ENCODE measurements at regions not wholly inside any gene's neighbourhood (a gene's known extent, or its start where the extent isn't known, plus 50 kb on each side); places are given as distances from the start of the nearest gene placed in this dataset.

DNA sequence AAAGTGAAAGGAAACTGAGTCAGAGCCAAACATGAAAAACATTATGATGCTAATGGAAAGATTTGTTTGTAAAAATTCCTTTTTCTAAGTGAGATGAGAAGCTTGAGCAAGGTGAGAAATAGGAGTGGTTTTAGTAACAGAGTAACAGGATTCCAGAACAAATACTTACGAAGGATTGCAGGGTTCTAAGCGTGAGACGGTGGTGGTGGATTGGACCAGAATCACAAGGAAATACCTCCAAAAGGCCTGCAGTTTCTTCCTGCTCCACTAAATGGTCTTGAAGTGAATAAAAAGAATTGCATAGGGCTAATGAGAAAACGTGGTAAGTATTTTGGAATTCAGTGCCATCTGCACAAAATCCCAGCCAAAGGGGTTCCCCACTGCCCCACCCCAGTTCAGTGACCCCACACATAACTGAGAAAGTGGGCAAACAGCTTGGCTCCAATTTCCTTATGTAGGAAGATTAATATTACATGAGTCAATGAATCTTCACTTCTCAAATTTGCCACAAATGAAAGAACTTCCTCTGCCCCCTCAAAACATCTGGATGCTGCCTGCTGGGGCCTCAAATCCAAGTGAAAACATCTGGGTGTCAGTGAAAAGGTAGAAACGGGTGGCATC, 283.8 kb upstream of the NR2F2 start:
- TF ChIP-seq, protein P1, sequence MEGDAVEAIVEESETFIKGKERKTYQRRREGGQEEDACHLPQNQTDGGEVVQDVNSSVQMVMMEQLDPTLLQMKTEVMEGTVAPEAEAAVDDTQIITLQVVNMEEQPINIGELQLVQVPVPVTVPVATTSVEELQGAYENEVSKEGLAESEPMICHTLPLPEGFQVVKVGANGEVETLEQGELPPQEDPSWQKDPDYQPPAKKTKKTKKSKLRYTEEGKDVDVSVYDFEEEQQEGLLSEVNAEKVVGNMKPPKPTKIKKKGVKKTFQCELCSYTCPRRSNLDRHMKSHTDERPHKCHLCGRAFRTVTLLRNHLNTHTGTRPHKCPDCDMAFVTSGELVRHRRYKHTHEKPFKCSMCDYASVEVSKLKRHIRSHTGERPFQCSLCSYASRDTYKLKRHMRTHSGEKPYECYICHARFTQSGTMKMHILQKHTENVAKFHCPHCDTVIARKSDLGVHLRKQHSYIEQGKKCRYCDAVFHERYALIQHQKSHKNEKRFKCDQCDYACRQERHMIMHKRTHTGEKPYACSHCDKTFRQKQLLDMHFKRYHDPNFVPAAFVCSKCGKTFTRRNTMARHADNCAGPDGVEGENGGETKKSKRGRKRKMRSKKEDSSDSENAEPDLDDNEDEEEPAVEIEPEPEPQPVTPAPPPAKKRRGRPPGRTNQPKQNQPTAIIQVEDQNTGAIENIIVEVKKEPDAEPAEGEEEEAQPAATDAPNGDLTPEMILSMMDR (IDR thresholded peaks at IDR 0.05; ENCODE audit: low read length) = no peak
- no peak for TF ChIP-seq EZH2 (IDR thresholded peaks at IDR 0.05; ENCODE audit: borderline replicate concordance, low read length)
